ENCODE measurements at regions not wholly inside any gene's neighbourhood (a gene's known extent, or its start where the extent isn't known, plus 50 kb on each side); places are given as distances from the start of the nearest gene placed in this dataset.

GRCh38 chr9:82337351-82337750 lies 348.8 kb downstream of the SPATA31D1 start:
- Histone ChIP-seq H3K9me3 (no peaks in the 10 kb centered on the region), H3K27me3 (no peaks in the 10 kb centered on the region), H3K4me3 (no peak overlapping the region), H3K27ac (no peak overlapping the region), H3K36me3 (no peaks in the 10 kb centered on the region), H3K4me1 (peaks cover 0 to 10% (median 0%) of the 10 kb centered on the region in 9 donors)
- ATAC-seq (no peak), DNase-seq (no peak)
- intact Hi-C loops (cut with DNase I), result no loop called here
- no peak for TF ChIP-seq CTCF (IDR thresholded peaks at IDR 0.05)

- no peak for TF ChIP-seq CTCF (IDR thresholded peaks at IDR 0.05)
- 9 to 13% methylated on average over 2 of the region's 2 CpGs for WGBS, 2 donors
- no peak for ATAC-seq
- peaks cover 0 to 26% (median 4%) of the 10 kb centered on the region in 11 donors for H3K9me3 ChIP-seq
- no peak for DNase-seq
- intact Hi-C loops (cut with DNase I), result no loop called here
- no peak overlapping the region for H3K27ac ChIP-seq
- H3K36me3 ChIP-seq, result no peaks in the 10 kb centered on the region
- H3K4me1 ChIP-seq, result peaks cover 0 to 10% (median 0%) of the 10 kb centered on the region in 9 donors
- no peaks in the 10 kb centered on the region for H3K27me3 ChIP-seq
- H3K4me3 ChIP-seq, result no peak overlapping the region
These were observed 353.5 kb downstream of the SPATA31D1 start for GRCh38 chr9:82342046-82342445.

GRCh38 chr9:82346040-82346439 lies 357.5 kb downstream of the SPATA31D1 start:
- Histone ChIP-seq H3K27ac (no peak overlapping the region), H3K4me3 (no peak overlapping the region), H3K27me3 (no peaks in the 10 kb centered on the region), H3K9me3 (peaks cover 0 to 38% (median 9%) of the 10 kb centered on the region in 11 donors), H3K36me3 (no peaks in the 10 kb centered on the region), H3K4me1 (no peaks in the 10 kb centered on the region)
- DNase-seq (no peak), ATAC-seq (no peak)
- intact Hi-C loops (cut with DNase I), result no loop called here
- TF ChIP-seq CTCF (IDR thresholded peaks at IDR 0.05), result no peak
- WGBS, 2 donors, result 74 to 79% methylated on average over 2 of the region's 2 CpGs

- no peak for TF ChIP-seq CTCF (IDR thresholded peaks at IDR 0.05)
- DNase-seq (no peak), ATAC-seq (no peak)
- WGBS, 2 donors, result 75 to 77% methylated on average over 7 of the region's 7 CpGs
- Histone ChIP-seq H3K4me3 (no peak overlapping the region), H3K4me1 (no peaks in the 10 kb centered on the region), H3K27ac (no peak overlapping the region), H3K9me3 (peaks cover 0 to 11% (median 0%) of the 10 kb centered on the region in 11 donors), H3K27me3 (no peaks in the 10 kb centered on the region), H3K36me3 (no peaks in the 10 kb centered on the region)
- intact Hi-C loops (cut with DNase I), result no loop called here
These were observed 365.2 kb downstream of the SPATA31D1 start for GRCh38 chr9:82353631-82354278.

Data from heart right ventricle (tissue), 16 donors.